OCI-LY3 (cell line): ENCODE measurements at regions not wholly inside any gene's neighbourhood (a gene's known extent, or its start where the extent isn't known, plus 50 kb on each side); places are given as distances from the start of the nearest gene placed in this dataset.

Source experiments
- H2AFZ ChIP-seq: fragments of 200-600, 300-600 bp; shearing (Covaris generic); 2 replicates; pipeline ENCODE4 v1.6.0; 2014; ENCODE audit warnings: antibody characterized with exemption, low read depth, low read length
- H3K27ac ChIP-seq: fragments of 200-600, 300-600 bp; sonication (generic); 2 replicates; pipeline ENCODE4 v1.5.1; 2014; ENCODE audit warnings: mild to moderate bottlenecking, low read length, moderate library complexity, mixed read lengths
- H3K27me3 ChIP-seq: fragments of 200-600, 300-600 bp; sonication (generic); 2 replicates; pipeline ENCODE4 v1.6.1; 2014; ENCODE audit warnings: low read depth, low read length, mixed read lengths
- H3K36me3 ChIP-seq: fragments of 200-600, 300-600 bp; sonication (generic); replicated peaks from 2 replicates; pipeline ENCODE3; 2014; ENCODE audit warnings: low read depth, low read length, mixed read lengths
- H3K4me1 ChIP-seq: fragments of 300-600, 200-600 bp; sonication (generic); 2 replicates; pipeline ENCODE4 v1.6.1; 2014; ENCODE audit warnings: low read length, mixed read lengths
- H3K4me2 ChIP-seq: fragments of 200-600, 300-600 bp; sonication (generic); 2 replicates; pipeline ENCODE4 v1.6.1; 2014; ENCODE audit warnings: low read length, mixed read lengths
- H3K4me3 ChIP-seq: fragments of 300-600, 200-600 bp; sonication (generic); 2 replicates; pipeline ENCODE4 v1.5.1; 2014; ENCODE audit warnings: antibody characterized with exemption, mild to moderate bottlenecking, low read length, moderate library complexity
- H3K79me2 ChIP-seq: fragments of 300-600, 200-600 bp; shearing (Covaris generic); 2 replicates; pipeline ENCODE4 v1.6.1; 2014; ENCODE audit warnings: mild to moderate bottlenecking, low read length, mixed read lengths
- H3K9ac ChIP-seq: fragments of 300-600, 200-600 bp; shearing (Covaris generic); 2 replicates; pipeline ENCODE4 v1.6.0; 2014; ENCODE audit warnings: mild to moderate bottlenecking, low read length, moderate library complexity
- H3K9me3 ChIP-seq: fragments of 200-600, 300-600 bp; shearing (Covaris generic); 2 replicates; pipeline ENCODE4 v1.6.1; 2014; ENCODE audit warnings: low read length, mixed read lengths; ENCODE audit not compliant: insufficient read depth
- H4K20me1 ChIP-seq: fragments of 200-600, 300-600 bp; sonication (generic); 2 replicates; pipeline ENCODE4 v1.6.1; 2016; ENCODE audit warnings: low read length, mixed read lengths; ENCODE audit not compliant: insufficient read depth
- EZH2phosphoT487 ChIP-seq: fragments of 200-600 bp; shearing (Covaris generic); IDR thresholded peaks from 2 replicates; pipeline ENCODE4 v1.6.1; 2018; ENCODE audit warnings: antibody characterized with exemption, mixed run types, low read depth
- TF ChIP-seq, protein P1 (sequence below): fragments of 200-600, 300-600 bp; sonication (generic); IDR thresholded peaks from 2 replicates; pipeline ENCODE4 v1.5.1; 2014; ENCODE audit warnings: antibody characterized with exemption, low read length, low read depth

DNA sequence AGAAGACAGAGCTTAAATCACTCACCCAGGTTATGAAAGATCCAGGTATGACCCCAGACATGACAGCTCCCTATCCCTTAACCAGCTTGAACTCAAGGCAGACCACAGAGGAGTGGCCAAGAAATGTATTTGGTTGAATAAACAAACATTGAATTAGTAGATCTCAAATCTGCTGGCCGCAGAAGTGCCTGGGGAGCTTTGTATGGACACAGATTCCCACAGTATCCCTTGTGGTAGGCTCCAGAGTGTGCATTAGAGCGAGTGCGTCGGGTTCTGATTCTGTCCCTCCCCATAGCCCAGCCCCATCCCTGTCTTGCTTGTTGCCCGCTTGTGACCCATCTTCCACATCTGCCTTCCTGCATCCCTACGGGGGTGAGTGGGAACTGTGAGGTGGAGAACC lies 118.8 kb upstream of the FOXF1 start:
- no peaks in the 10 kb centered on the region for H3K36me3 ChIP-seq
- no peak overlapping the region for H2AFZ ChIP-seq
- H3K4me2 ChIP-seq: no peak overlapping the region
- H3K27me3 ChIP-seq: peaks cover 15% of the 10 kb centered on the region; the same call in 1 of the 2 replicates
- no peaks in the 10 kb centered on the region for H3K79me2 ChIP-seq
- TF ChIP-seq, protein P1, sequence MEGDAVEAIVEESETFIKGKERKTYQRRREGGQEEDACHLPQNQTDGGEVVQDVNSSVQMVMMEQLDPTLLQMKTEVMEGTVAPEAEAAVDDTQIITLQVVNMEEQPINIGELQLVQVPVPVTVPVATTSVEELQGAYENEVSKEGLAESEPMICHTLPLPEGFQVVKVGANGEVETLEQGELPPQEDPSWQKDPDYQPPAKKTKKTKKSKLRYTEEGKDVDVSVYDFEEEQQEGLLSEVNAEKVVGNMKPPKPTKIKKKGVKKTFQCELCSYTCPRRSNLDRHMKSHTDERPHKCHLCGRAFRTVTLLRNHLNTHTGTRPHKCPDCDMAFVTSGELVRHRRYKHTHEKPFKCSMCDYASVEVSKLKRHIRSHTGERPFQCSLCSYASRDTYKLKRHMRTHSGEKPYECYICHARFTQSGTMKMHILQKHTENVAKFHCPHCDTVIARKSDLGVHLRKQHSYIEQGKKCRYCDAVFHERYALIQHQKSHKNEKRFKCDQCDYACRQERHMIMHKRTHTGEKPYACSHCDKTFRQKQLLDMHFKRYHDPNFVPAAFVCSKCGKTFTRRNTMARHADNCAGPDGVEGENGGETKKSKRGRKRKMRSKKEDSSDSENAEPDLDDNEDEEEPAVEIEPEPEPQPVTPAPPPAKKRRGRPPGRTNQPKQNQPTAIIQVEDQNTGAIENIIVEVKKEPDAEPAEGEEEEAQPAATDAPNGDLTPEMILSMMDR: no peak
- no peak for TF ChIP-seq EZH2phosphoT487
- H3K9me3 ChIP-seq: no peaks in the 10 kb centered on the region
- no peaks in the 10 kb centered on the region for H3K4me1 ChIP-seq
- no peak overlapping the region for H3K9ac ChIP-seq
- no peak overlapping the region for H3K4me3 ChIP-seq
- H4K20me1 ChIP-seq: no peaks in the 10 kb centered on the region
- no peak overlapping the region for H3K27ac ChIP-seq

DNA sequence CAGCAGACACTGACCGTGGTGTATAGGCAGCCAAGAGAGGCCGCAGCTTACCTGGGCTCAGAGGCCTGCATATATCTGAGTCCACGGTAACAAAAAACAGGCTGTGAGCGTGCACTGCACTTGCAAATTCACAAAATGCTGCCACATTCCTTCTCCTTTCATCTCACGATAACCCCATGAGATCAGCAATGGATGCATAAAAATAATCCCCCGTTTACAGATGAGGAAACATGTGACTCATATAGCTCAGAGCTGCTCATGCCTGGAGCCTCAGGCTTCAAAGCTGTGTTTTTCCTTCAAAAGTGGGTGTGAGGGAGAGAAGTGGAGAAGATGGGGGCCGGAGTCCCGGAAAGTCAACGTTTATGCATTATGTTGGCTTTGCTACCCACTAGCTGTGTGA lies 118.3 kb upstream of the FOXF1 start:
- Histone ChIP-seq H3K27ac (no peak overlapping the region), H3K4me1 (no peaks in the 10 kb centered on the region), H4K20me1 (no peaks in the 10 kb centered on the region), H2AFZ (no peak overlapping the region), H3K79me2 (no peaks in the 10 kb centered on the region), H3K4me2 (no peak overlapping the region), H3K9me3 (no peaks in the 10 kb centered on the region), H3K9ac (no peak overlapping the region), H3K27me3 (peaks cover 15% of the 10 kb centered on the region; the same call in 1 of the 2 replicates), H3K36me3 (no peaks in the 10 kb centered on the region), H3K4me3 (no peak overlapping the region)
- TF ChIP-seq EZH2phosphoT487: no peak
- TF ChIP-seq, protein P1: no peak

DNA sequence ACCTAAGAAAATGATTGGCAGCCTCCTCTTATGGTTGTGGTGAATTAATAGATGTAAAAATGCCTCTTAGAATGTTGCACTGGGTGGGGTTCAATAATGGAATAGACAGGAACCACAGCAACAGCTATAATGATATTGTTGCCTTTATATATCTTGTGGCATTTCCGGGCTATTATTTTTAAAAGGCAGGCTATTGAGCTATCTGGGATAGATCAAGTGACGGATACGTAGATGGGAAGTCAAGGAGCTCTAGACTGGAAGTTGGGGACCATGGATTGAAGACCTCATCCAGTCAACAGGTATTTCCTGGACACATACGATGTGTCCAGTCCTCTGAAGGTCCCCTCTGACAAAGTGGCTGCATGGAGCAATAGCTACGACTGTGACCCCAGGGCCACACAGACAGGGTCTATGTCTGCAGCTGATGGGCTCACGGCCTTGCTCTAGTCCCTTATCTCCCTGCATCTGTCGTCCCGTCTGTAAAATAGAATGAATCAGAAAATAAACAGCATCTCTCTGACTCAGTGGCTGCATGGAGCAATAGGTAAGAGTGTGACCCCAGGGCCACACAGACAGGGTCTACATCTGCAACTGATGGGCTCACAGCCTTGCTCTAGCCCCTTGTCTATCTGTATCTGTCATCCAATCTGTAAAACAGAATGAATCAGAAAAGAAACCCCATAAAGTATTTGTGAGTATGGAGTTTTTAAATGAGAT lies 117.7 kb upstream of the FOXF1 start:
- H3K4me1 ChIP-seq: no peaks in the 10 kb centered on the region
- H4K20me1 ChIP-seq: no peaks in the 10 kb centered on the region
- H3K4me2 ChIP-seq: no peak overlapping the region
- no peak overlapping the region for H3K27ac ChIP-seq
- no peaks in the 10 kb centered on the region for H3K36me3 ChIP-seq
- H3K79me2 ChIP-seq: no peaks in the 10 kb centered on the region
- H3K4me3 ChIP-seq: no peak overlapping the region
- H3K9ac ChIP-seq: no peak overlapping the region
- H3K27me3 ChIP-seq: peaks cover 13% of the 10 kb centered on the region; the same call in 1 of the 2 replicates
- no peaks in the 10 kb centered on the region for H3K9me3 ChIP-seq
- no peak for TF ChIP-seq EZH2phosphoT487
- TF ChIP-seq, protein P1: no peak
- no peak overlapping the region for H2AFZ ChIP-seq

DNA sequence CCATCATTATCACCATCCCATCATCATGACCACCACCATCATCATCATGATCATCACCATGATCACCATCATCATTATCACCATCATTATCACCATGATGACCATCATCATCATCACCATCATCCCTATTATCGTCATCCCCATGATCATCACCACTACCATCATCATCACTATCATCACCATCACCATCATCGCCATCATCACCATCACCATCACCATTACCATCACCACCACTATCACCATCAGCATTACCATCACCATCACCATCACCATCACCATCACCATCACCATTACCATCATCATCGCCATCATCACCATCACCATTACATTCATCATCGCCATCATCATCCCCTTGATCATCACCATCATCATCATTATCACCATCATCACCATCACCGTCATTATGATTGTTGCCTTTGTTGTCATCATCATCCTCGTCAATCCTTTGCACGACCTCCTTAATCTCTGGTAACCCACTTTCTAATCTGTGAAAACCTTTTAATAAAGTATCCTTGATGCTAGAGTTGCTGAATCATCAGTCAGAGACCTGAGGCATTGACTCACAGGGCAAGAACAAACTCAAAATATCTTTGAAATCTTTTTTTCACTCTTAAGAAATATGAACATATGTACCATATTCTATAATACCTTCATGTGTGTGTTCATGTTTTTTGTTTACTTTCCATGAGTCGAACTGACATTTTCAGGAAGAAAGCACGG lies 116.3 kb upstream of the FOXF1 start:
- Histone ChIP-seq H4K20me1 (no peaks in the 10 kb centered on the region), H3K4me3 (no peak overlapping the region), H3K79me2 (no peaks in the 10 kb centered on the region), H3K9me3 (no peaks in the 10 kb centered on the region), H3K36me3 (no peaks in the 10 kb centered on the region), H2AFZ (no peak overlapping the region), H3K27ac (no peak overlapping the region), H3K4me2 (no peak overlapping the region), H3K27me3 (peaks cover 12% of the 10 kb centered on the region; the same call in 1 of the 2 replicates), H3K9ac (no peak overlapping the region), H3K4me1 (no peaks in the 10 kb centered on the region)
- TF ChIP-seq, protein P1: no peak
